ENCODE measurements at regions not wholly inside any gene's neighbourhood (a gene's known extent, or its start where the extent isn't known, plus 50 kb on each side); places are given as distances from the start of the nearest gene placed in this dataset.

DNA sequence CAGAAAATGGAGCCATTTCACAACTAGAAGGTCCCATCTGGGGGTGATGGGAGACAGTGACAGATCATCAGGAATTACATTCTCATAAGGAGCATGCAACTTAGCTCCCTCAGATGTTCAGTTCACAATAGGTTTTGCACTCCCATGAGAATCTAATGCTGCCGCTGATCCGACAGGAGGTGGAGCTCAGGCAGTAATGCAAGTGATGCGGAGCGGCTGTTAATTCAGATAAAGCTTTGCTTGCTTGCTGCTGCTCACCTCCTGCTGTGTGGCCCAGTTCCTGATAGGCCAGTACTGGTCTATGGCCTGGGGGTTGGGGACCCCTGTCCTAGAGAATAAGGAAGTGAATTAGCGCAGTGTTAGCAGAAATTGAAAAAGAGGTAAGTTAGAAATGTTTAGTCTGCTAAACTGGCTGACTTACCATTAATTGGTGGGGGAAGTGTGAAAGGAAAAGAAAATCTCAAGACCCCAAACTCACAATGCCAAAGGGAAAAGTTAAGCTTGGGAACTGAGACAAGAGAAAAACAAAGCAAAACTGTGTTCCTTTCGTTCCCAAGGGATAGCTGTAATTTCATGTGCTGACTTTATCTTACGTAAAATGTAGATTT, 76.4 kb downstream of the LYZL2 start (continued):
- TF ChIP-seq FOXJ3 (CRISPR knock-in tag; IDR thresholded peaks at IDR 0.05) (no peak), PHF21A (IDR thresholded peaks at IDR 0.05; ENCODE audit: borderline replicate concordance, low read depth) (peak; percentile 38; the same call in 1 of the 2 replicates), ZNF347 (CRISPR knock-in tag; IDR thresholded peaks at IDR 0.05; ENCODE audit: low read depth) (no peak), SP2 (IDR thresholded peaks at IDR 0.05; ENCODE audit: extremely low read depth, low read depth, low read length, poor library complexity, severe bottlenecking) (no peak), NUFIP1 (IDR thresholded peaks at IDR 0.05; ENCODE audit: partially characterized antibody) (no peak), FUS (optimal IDR thresholded peaks at IDR 0.05; ENCODE audit: low read depth, low read length) (no peak), MYC (IDR thresholded peaks at IDR 0.05; ENCODE audit: low read depth, low read length) (0 out of 2 replicates have a peak, but pooled peaks have one; percentile 11), MYC (CRISPR knock-in tag; IDR thresholded peaks at IDR 0.05; ENCODE audit: borderline replicate concordance, low read depth) (no peak), ZFP36 (IDR thresholded peaks at IDR 0.05; ENCODE audit: low read depth, low read length, partially characterized antibody) (peak; percentile 57), TOE1 (IDR thresholded peaks at IDR 0.05; ENCODE audit: borderline replicate concordance) (no peak), TOE1 (CRISPR knock-in tag; IDR thresholded peaks at IDR 0.05; ENCODE audit: borderline replicate concordance, low read depth) (no peak), E2F8 (IDR thresholded peaks at IDR 0.05; ENCODE audit: low read depth, partially characterized antibody) (no peak), ARID3B (CRISPR knock-in tag; IDR thresholded peaks at IDR 0.05; ENCODE audit: borderline replicate concordance) (no peak), STAG1 (CRISPR knock-in tag; IDR thresholded peaks at IDR 0.05; ENCODE audit: borderline replicate concordance) (no peak), RAD21 (CRISPR knock-in tag; conservative IDR thresholded peaks at IDR 0.05 in 1 of 2, IDR thresholded peaks at IDR 0.05 in 1 of 2) (peak in 1 of 2 experiments; percentile 35; a peak in 2 of 4 replicates), ZBTB43 (CRISPR knock-in tag; IDR thresholded peaks at IDR 0.05) (0 out of 2 replicates have a peak, but pooled peaks have one; percentile 45), GATAD2B (IDR thresholded peaks at IDR 0.05; ENCODE audit: borderline replicate concordance) (peak; percentile 90; the same call in 1 of the 2 replicates), PHB2 (IDR thresholded peaks at IDR 0.05; ENCODE audit: low read depth) (no peak), DDX20 (tag; IDR thresholded peaks at IDR 0.05; ENCODE audit: low read depth) (no peak), FOXK2 (conservative IDR thresholded peaks at IDR 0.05 in 1 of 2, IDR thresholded peaks at IDR 0.05 in 1 of 2; ENCODE audit: low read depth in 2 of 2) (no peak), PHF20 (IDR thresholded peaks at IDR 0.05; ENCODE audit: partially characterized antibody) (no peak), CCNT2 (IDR thresholded peaks at IDR 0.05; ENCODE audit: borderline replicate concordance, extremely low read depth, insufficient read length, low read depth, low read length) (peak; percentile 60)
- TF ChIP-seq, protein P1, sequence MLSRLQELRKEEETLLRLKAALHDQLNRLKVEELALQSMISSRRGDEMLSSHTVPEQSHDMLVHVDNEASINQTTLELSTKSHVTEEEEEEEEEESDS (CRISPR knock-in tag; IDR thresholded peaks at IDR 0.05): no peak

Measured in K562 (cell line).